Limb (tissue), 2 donors: ENCODE measurements at regions not wholly inside any gene's neighbourhood (a gene's known extent, or its start where the extent isn't known, plus 50 kb on each side); places are given as distances from the start of the nearest gene placed in this dataset.
"Not testable (repeated sequence)": the region's sequence is repeated elsewhere in the genome, so short reads cannot be mapped to it uniquely, and the experiment has no call there.

Experiments
- DNase-seq, 2 donors: peaks; one replicate each; pipeline ENCODE4 v3.0.0-alpha.2; 2016; ENCODE audit errors: extremely low spot score in 2 of 2

GRCh38 chr16:88128556-88128955 is 177.3 kb downstream of the BANP start:
- no peak for DNase-seq

- DNase-seq, result not testable (repeated sequence)
Measured at GRCh38 chr16:88129133-88129532, 177.9 kb downstream of the BANP start.

GRCh38 chr16:88130016-88130415 is 178.8 kb downstream of the BANP start:
- DNase-seq, result no peak

- no peak for DNase-seq
Measured at GRCh38 chr16:88130681-88131080, 179.4 kb downstream of the BANP start.

GRCh38 chr16:88131256-88131655 is 180.0 kb downstream of the BANP start:
- no peak for DNase-seq

GRCh38 chr16:88131966-88132365 is 180.7 kb downstream of the BANP start:
- DNase-seq, result no peak

GRCh38 chr16:88132836-88133506 is 181.7 kb downstream of the BANP start:
- DNase-seq, result no peak

- no peak for DNase-seq
Measured at GRCh38 chr16:88133507-88133843, 182.2 kb downstream of the BANP start.

GRCh38 chr16:88134172-88134898 is 183.1 kb downstream of the BANP start:
- DNase-seq, result not testable (repeated sequence)

GRCh38 chr16:88134899-88135682 is 183.9 kb downstream of the BANP start:
- not testable (repeated sequence) for DNase-seq

- DNase-seq, result peak in 1 of 2 donors; percentile 21
Measured at GRCh38 chr16:88136211-88136713, 185.0 kb downstream of the BANP start.

- DNase-seq, result not testable (repeated sequence)
Measured at GRCh38 chr16:88136939-88137338, 185.7 kb downstream of the BANP start.

GRCh38 chr16:88139141-88139540 is 187.9 kb downstream of the BANP start:
- not testable (repeated sequence) for DNase-seq

- DNase-seq, result peak in 1 of 2 donors; percentile 87
Measured at GRCh38 chr16:88140195-88140594, 189.0 kb downstream of the BANP start.

- DNase-seq, result no peak
Measured at GRCh38 chr16:88141580-88141979, 190.3 kb downstream of the BANP start.

- DNase-seq, result not testable (repeated sequence)
Measured at GRCh38 chr16:88142056-88142935, 191.1 kb downstream of the BANP start.

GRCh38 chr16:88143122-88144027 is 192.1 kb downstream of the BANP start:
- DNase-seq, result not testable (repeated sequence)

- no peak for DNase-seq
Measured at GRCh38 chr16:88144028-88144511, 192.8 kb downstream of the BANP start.

GRCh38 chr16:88145376-88145775 is 194.1 kb downstream of the BANP start:
- DNase-seq, result not testable (repeated sequence)
